A549 (cell line): ENCODE measurements at regions not wholly inside any gene's neighbourhood (a gene's known extent, or its start where the extent isn't known, plus 50 kb on each side); places are given as distances from the start of the nearest gene placed in this dataset.

Experiments
- CEBPB ChIP-seq, 2 experiments: fragments of >200 bp in 1 of 2; sonication (Bioruptor Twin) in 1 of 2; formaldehyde crosslinking in 1 of 2; IDR thresholded peaks; 2 replicates each; pipeline ENCODE4 v1.6.1; 2012 to 2016
- EHMT2 ChIP-seq: fragments of 200-600 bp; sonication (generic); IDR thresholded peaks from 2 replicates; pipeline ENCODE4 v1.6.1; 2016; ENCODE audit warnings: antibody characterized with exemption, low read depth, mild to moderate bottlenecking, moderate library complexity
- FOSL2 ChIP-seq, 2 experiments: fragments of 450-650 bp in 1 of 2; fragments of >200 bp in 1 of 2; sonication (Bioruptor Twin) in 1 of 2; formaldehyde crosslinking; IDR thresholded peaks; 2 replicates each; pipeline versions ENCODE4 v1.5.0 to v1.6.1; 2016 to 2020; ENCODE audit warnings: mild to moderate bottlenecking in 1 of 2, moderate library complexity in 1 of 2
- JUN ChIP-seq, 2 experiments: fragments of >200 bp; sonication (Bioruptor Twin); formaldehyde crosslinking; IDR thresholded peaks; 2 replicates in 1 of 2; 3 replicates in 1 of 2; pipeline ENCODE4 v1.6.1; 2016 to 2017
- KDM1A ChIP-seq: fragments of 200-600 bp; sonication (generic); IDR thresholded peaks from 2 replicates; pipeline ENCODE4 v1.6.1; 2016; ENCODE audit warnings: low read depth, mild to moderate bottlenecking
- MYC ChIP-seq: IDR thresholded peaks from 2 replicates; pipeline ENCODE4 v1.6.1; 2012; ENCODE audit warnings: mild to moderate bottlenecking, inconsistent platforms, low read length, improper control_type of control experiment, borderline replicate concordance
- USF2 ChIP-seq: fragments of 450-650 bp; IDR thresholded peaks from 2 replicates; pipeline ENCODE4 v1.6.1; 2014; ENCODE audit warnings: antibody characterized with exemption
- TF ChIP-seq, protein P1 (sequence below): fragments of >200 bp; sonication (Bioruptor Twin); formaldehyde crosslinking; IDR thresholded peaks from 3 replicates; pipeline ENCODE4 v1.5.1; 2016

DNA sequence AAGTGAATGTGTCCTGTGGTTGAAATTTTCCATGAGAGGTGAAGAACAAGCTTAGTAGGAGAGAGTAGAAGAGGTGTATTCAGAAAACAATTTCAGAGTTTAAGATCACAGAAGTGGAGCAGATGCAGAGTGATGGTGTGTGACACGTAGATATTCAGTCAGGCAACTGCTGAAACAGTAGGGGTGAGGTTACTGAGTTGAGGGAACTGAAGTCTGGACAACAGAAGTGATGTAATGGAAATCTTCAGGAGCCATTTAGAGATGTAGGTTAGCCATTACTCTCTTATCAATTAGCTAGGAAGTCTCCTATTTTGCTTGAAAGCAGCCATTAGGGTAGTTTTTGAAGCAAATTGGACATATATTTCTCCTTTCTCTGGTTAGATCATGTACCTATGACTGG, 584.4 kb downstream of the PKHD1 start:
- TF ChIP-seq, protein P1, sequence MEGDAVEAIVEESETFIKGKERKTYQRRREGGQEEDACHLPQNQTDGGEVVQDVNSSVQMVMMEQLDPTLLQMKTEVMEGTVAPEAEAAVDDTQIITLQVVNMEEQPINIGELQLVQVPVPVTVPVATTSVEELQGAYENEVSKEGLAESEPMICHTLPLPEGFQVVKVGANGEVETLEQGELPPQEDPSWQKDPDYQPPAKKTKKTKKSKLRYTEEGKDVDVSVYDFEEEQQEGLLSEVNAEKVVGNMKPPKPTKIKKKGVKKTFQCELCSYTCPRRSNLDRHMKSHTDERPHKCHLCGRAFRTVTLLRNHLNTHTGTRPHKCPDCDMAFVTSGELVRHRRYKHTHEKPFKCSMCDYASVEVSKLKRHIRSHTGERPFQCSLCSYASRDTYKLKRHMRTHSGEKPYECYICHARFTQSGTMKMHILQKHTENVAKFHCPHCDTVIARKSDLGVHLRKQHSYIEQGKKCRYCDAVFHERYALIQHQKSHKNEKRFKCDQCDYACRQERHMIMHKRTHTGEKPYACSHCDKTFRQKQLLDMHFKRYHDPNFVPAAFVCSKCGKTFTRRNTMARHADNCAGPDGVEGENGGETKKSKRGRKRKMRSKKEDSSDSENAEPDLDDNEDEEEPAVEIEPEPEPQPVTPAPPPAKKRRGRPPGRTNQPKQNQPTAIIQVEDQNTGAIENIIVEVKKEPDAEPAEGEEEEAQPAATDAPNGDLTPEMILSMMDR: no peak
- TF ChIP-seq KDM1A (no peak), EHMT2 (no peak), FOSL2 (IDR thresholded peaks at IDR 0.05) (no peak), FOSL2 (CRISPR knock-in tag; IDR thresholded peaks at IDR 0.05) (no peak), CEBPB (IDR thresholded peaks at IDR 0.05) (no peak), MYC (no peak), JUN (IDR thresholded peaks at IDR 0.05) (no peak), USF2 (no peak)
